SK-N-SH (cell line): ENCODE measurements at regions not wholly inside any gene's neighbourhood (a gene's known extent, or its start where the extent isn't known, plus 50 kb on each side); places are given as distances from the start of the nearest gene placed in this dataset.

Experiments used
- CTCF ChIP-seq: fragments of 200-600 bp; sonication (generic); IDR thresholded peaks from 2 replicates; pipeline ENCODE4 v1.6.1; 2017; ENCODE audit warnings: antibody characterized with exemption, mild to moderate bottlenecking, moderate library complexity
- EP300 ChIP-seq, 2 experiments: IDR thresholded peaks; 2 replicates each; pipeline versions ENCODE4 v1.4.0 to v1.6.1; 2012; ENCODE audit warnings: borderline replicate concordance in 1 of 2, low read depth in 1 of 2, low read length in 1 of 2
- FOXJ3 ChIP-seq: sonication (generic); formaldehyde crosslinking; IDR thresholded peaks from 2 replicates; pipeline ENCODE4 v1.5.1; 2020; ENCODE audit warnings: mild to moderate bottlenecking, missing genetic modification reagents
- GABPA ChIP-seq: IDR thresholded peaks from 2 replicates; pipeline ENCODE4 v1.4.0; 2012; ENCODE audit warnings: low read depth, mild to moderate bottlenecking
- JUND ChIP-seq: IDR thresholded peaks from 2 replicates; pipeline ENCODE4 v1.4.0; 2012
- RCOR1 ChIP-seq: fragments of 150-350 bp; IDR thresholded peaks from 2 replicates; pipeline ENCODE4 v1.6.1; 2017; ENCODE audit warnings: antibody characterized with exemption, low read length
- RFX5 ChIP-seq: IDR thresholded peaks from 2 replicates; pipeline ENCODE4 v1.6.1; 2012; ENCODE audit warnings: mild to moderate bottlenecking, improper control_type of control experiment, low read length
- TAF1 ChIP-seq: IDR thresholded peaks from 2 replicates; pipeline ENCODE4 v1.6.1; 2012; ENCODE audit warnings: low read depth, mild to moderate bottlenecking, low read length, moderate library complexity, borderline replicate concordance
- USF2 ChIP-seq: fragments of 150-350 bp; IDR thresholded peaks from 2 replicates; pipeline ENCODE4 v1.6.1; 2017; ENCODE audit warnings: antibody characterized with exemption, low read length, low read depth, borderline replicate concordance

- TF ChIP-seq USF2, result no peak
- TF ChIP-seq GABPA, result no peak
- TF ChIP-seq CTCF, result no peak
- TF ChIP-seq EP300 (IDR thresholded peaks at IDR 0.05; ENCODE audit: borderline replicate concordance in 1 of 2, low read depth in 1 of 2, low read length in 1 of 2), result no peak
- TF ChIP-seq TAF1, result no peak
- TF ChIP-seq FOXJ3 (CRISPR knock-in tag), result no peak
- no peak for TF ChIP-seq JUND
- no peak for TF ChIP-seq RCOR1
- TF ChIP-seq RFX5, result no peak
Observed at GRCh38 chr7:109635374-109635773, 1065.7 kb downstream of the DNAJB9 start.
